GDM1 (cell line): ENCODE measurements at regions not wholly inside any gene's neighbourhood (a gene's known extent, or its start where the extent isn't known, plus 50 kb on each side); places are given as distances from the start of the nearest gene placed in this dataset.
"Not testable (repeated sequence)": the region's sequence is repeated elsewhere in the genome, so short reads cannot be mapped to it uniquely, and the experiment has no call there.

Experiments used
- DNase-seq: peaks from one replicate; lab custom pipeline; 2025; lab: John Stamatoyannopoulos, UW

DNA sequence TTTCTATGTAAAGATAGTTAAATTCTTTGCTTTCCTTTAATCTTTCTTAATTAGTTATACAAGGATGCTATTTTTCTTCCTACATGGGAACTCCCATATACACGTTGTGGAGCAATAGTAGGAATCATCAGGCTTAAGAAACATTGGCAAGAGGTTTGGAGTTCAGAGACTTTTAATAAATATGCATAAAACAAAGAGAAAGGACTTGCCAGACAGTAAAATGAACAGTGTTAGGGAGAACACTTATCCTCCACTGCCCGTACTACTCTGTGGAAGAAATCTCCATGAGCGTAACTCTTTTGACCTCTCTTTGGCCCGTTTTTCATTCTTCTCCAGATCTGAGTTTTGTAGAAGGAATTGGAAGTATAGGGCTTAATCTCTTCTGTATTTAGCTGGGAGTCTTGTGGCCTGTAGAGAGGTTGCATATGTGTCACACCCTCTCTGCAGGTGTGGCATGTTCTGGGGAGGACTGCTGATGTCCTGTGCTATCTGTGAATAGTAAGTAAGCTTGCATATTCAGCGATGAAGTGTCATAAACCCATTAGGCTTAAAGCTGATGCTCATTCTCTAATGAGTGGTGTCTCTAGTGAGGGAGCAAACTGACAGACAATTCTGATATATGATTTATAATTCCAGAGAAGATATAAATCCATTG is 455.4 kb upstream of the FAR2 start:
- no peak for DNase-seq

DNA sequence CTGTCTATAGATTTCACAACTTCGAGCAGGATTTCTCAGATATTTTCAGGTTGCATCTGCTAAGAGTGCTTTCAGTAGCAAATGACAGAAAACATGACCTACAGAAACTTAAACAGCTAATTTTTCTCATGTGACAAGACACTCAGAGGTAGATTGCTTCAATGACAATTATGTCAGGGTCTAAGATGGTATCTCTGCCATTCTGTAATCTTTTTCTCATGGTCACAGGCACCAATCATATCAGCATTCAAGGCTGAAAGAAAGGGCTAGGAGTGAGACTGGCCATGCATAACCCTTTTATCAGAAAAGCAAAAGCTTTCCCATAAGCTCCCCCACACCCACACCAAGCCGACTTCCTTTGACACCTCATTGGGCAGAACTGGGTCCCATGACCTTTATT is 450.5 kb upstream of the FAR2 start:
- DNase-seq = no peak

- no peak for DNase-seq
Measured at GRCh38 chr12:28699029-28699428, 450.0 kb upstream of the FAR2 start.

DNA sequence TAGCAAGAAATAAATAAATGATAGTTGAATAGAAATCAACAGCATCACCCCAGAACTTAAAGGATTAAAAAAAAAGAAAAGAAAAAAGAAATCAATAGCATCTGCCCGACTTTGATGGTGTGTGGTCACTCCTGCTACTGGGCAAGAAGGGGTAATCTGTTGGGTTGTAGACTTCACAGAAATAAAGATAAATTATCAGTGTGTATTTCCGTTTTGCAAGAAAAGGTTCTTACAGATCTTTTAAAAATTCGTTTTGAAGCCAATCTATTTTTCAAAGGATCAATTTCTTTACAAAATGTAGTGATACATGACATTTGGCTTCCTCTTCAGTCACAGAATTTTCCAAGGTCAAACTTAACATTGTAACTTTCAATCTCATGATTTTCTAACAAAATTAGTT is 448.9 kb upstream of the FAR2 start:
- DNase-seq = no peak

DNA sequence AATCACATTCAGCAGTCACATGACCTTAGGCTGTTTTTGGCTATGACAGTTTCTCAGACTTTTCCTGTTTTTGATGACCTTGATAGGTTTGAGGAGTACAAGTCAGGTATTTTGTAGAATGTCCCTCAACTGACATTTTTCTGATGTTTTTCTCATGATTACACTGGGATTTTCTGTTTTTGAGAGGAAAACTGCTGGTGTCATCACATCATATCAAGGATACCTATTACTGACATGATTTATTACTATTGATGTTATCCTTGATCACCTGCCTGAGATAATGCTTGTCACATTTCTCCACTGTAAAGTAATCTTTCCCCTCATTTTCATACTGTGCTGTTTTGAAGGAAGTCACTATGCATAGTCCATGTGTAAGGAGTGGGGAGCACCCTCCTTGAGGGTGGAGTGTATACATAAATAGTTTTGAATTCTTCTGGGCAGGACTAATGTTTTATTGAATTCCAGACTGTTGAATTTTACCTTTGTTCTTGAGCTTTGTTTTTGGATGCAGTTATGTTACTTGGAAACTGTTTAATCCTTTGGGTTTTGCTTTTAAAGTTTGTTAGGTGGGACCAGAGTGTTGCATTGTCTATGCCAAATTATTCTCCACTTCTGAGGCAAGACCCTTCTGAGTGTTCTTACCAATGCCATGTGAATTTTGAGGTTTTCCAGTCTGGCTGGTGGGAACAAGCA is 444.5 kb upstream of the FAR2 start:
- no peak for DNase-seq

DNA sequence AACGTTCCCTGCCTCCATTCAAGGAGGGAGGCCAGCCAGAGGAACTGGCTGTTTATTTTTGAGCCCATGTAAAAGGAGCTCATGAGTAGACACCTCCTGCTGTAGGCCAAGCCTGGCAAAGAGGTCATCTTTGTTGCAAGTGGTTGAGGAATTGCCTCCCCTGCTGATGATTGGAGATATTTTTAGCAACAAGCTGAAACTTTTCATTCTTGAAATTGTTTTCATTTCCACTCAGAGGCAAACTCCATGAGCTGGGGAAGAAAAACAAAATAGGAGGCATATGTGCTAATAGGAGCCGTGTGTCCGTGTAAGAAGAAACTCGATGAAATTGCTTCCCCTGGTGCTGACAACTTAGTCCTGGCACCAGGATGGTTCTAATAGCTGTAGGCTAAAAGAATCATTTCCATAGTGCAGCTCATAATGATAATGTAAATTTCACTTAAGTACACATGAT is 440.1 kb upstream of the FAR2 start:
- no peak for DNase-seq

- no peak for DNase-seq
Measured at GRCh38 chr12:28709986-28710685, 438.9 kb upstream of the FAR2 start.

GRCh38 chr12:28710882-28711281 is 438.2 kb upstream of the FAR2 start:
- DNase-seq = no peak

- no peak for DNase-seq
Measured at GRCh38 chr12:28711421-28711820, 437.7 kb upstream of the FAR2 start.

GRCh38 chr12:28742791-28743190 is 406.3 kb upstream of the FAR2 start:
- no peak for DNase-seq

GRCh38 chr12:28746734-28747325 is 402.2 kb upstream of the FAR2 start:
- no peak for DNase-seq

- DNase-seq = no peak
Measured at GRCh38 chr12:28750946-28751685, 398.0 kb upstream of the FAR2 start.

DNA sequence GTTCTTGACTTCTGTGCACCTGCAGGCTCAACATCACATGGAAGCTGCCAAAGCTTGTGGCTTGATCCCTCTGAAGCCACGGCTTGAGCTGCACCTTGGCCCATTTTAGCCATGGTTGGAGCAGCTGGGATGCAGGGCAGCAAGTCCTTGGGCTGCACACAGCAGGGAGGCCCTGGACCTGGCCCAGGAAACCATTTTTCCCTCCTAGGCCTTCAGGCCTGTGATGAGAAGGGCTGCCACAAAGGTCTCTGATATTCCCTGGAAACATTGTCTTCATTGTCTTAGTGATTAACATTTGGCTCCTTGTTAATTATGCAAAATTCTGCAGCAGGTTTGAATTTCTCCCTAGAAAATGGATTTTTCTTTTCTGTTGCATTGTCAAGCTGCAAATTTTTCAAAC is 394.1 kb upstream of the FAR2 start:
- DNase-seq = no peak

DNA sequence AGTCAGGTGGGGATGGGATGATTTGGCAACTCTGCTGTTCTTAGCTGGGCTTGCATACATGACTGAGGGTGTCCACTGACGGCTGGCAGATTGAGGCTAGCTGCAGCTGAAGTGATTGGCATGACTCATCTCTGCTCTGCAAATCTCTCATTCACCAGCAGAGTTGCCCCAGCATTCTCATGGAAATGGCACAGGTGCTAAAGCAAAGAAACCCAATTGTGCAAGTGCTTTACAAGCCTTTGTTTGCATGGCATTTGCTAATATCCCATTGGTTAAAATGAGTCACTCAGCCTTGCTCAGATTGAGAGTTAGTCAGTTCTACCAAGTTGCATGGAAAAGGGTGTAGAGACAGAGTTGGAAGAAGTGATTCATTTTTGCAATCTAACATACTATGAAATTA is 389.7 kb upstream of the FAR2 start:
- DNase-seq = no peak

DNA sequence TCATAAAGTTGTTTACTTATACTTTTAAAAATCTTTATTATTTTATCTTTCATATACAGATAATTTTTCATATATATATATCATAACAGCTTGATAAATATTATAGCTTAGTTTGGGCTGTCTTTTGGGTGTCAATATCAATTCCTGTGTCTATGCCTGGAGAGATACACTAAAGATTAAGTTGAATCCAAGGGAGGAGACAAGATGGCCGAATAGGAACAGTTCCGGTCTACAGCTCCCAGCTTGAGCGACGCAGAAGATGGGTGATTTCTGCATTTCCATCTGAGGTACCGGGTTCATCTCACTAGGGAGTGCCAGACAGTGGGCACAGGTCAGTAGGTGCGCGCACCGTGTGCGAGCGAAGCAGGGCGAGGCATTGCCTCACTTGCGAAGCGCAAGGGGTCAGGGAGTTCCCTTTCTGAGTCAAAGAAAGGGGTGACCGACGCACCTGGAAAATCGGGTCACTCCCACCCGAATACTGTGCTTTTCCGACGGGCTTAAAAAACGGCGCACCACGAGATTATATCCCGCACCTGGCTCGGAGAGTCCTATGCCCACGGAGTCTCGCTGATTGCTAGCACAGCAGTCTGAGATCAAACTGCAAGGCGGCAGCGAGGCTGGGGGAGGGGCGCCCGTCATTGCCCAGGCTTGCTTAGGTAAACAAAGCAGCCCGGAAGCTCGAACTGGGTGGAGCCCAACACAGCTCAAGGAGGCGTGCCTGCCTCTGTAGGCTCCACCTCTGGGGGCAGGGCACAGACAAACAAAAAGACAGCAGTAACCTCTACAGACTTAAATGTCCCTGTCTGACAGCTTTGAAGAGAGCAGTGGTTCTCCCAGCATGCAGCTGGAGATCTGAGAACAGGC is 388.8 kb upstream of the FAR2 start:
- DNase-seq = not testable (repeated sequence)

DNA sequence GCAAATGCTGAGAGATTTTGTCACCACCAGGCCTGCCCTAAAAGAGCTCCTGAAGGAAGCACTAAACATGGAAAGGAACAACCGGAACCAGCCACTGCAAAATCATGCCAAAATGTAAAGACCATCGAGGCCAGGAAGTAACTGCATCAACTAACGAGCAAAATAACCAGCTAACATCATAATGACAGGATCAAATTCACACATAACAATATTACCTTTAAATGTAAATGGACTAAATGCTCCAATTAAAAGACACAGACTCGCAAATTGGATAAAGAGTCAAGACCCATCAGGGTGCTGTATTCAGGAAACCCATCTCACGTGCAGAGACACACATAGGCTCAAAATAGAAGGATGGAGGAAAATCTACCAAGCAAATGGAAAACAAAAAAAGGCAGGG is 387.2 kb upstream of the FAR2 start:
- not testable (repeated sequence) for DNase-seq

- no peak for DNase-seq
Measured at GRCh38 chr12:28766398-28766797, 382.7 kb upstream of the FAR2 start.

DNA sequence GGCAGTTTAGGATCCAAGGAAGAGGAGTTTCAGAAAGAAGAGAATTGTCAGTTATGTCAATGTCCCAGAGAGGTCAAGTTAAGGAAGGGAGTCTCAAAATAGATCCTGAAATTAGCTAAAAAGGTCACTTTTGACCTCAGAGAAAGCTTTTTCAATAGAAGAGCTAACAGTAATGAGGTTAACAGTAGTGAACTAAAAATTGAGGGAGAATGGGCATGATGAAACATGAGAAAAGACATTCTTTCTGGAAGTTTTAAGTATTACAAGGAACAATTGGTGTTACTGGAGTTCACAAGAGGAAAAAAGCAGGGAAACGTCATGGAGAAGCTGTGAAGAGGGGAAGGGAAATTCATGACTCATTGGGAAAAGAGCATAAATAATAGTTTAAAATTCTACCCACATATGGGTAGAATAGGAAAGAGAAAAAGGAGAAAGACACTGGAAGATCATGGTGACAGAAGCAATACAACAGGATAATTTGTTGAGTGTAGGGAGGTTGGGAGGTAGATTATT is 381.2 kb upstream of the FAR2 start:
- DNase-seq = no peak

DNA sequence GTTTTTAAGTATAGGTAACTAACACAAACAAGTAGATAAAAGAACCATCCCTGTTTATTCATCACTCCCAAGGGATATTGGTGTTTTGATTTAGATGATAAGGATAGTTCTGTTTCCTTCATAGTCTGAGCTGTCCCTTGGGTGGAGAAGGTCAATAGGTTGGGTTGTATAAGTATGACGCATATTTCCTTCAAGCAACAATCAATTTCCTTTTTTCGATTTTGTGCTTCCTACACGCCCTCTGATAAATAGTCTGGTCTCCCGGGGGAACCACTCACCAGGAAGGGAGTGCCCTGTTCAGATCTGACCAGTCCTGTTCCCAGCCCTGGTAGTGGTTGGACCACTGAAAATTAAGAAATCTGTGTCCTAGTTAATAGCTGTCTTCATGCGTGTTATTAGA is 378.8 kb upstream of the FAR2 start:
- DNase-seq = no peak

- DNase-seq = no peak
Measured at GRCh38 chr12:28771968-28772367, 377.1 kb upstream of the FAR2 start.

GRCh38 chr12:28775556-28775955 is 373.5 kb upstream of the FAR2 start:
- DNase-seq = no peak
